Ishikawa (cell line): ENCODE measurements at regions not wholly inside any gene's neighbourhood (a gene's known extent, or its start where the extent isn't known, plus 50 kb on each side); places are given as distances from the start of the nearest gene placed in this dataset.
A peak's percentile ranks its signal among the peaks of the same experiment; 100 is the strongest.

Experiments used
- CREB1 ChIP-seq: IDR thresholded peaks from 2 replicates; pipeline ENCODE4 v1.6.1; 2012; ENCODE audit warnings: low read depth
- EGR1 ChIP-seq: IDR thresholded peaks from 2 replicates; pipeline ENCODE4 v1.6.1; 2012
- EP300 ChIP-seq: IDR thresholded peaks from 2 replicates; pipeline ENCODE4 v1.6.1; 2012; ENCODE audit warnings: borderline replicate concordance
- FOXM1 ChIP-seq: IDR thresholded peaks from 2 replicates; pipeline ENCODE4 v1.6.1; 2012; ENCODE audit warnings: low read depth, borderline replicate concordance
- MAX ChIP-seq: IDR thresholded peaks from 2 replicates; pipeline ENCODE4 v1.6.1; 2012
- NFIC ChIP-seq: IDR thresholded peaks from 2 replicates; pipeline ENCODE4 v1.6.1; 2012
- RAD21 ChIP-seq: IDR thresholded peaks from 2 replicates; pipeline ENCODE4 v1.6.1; 2012; ENCODE audit warnings: low read depth
- REST ChIP-seq: IDR thresholded peaks from 2 replicates; pipeline ENCODE4 v1.6.1; 2012; ENCODE audit warnings: low read depth, mild to moderate bottlenecking
- TAF1 ChIP-seq: IDR thresholded peaks from 2 replicates; pipeline ENCODE4 v1.6.1; 2012; ENCODE audit warnings: low read depth, mild to moderate bottlenecking
- TEAD4 ChIP-seq: IDR thresholded peaks from 2 replicates; pipeline ENCODE4 v1.6.1; 2012
- USF1 ChIP-seq: IDR thresholded peaks from 2 replicates; pipeline ENCODE4 v1.6.1; 2012
- YY1 ChIP-seq: IDR thresholded peaks from 2 replicates; pipeline ENCODE4 v1.6.1; 2012; ENCODE audit warnings: low read depth
- ZBTB7A ChIP-seq: IDR thresholded peaks from 2 replicates; pipeline ENCODE4 v1.6.1; 2012; ENCODE audit warnings: low read depth

GRCh38 chr2:217103752-217104545 lies 244.1 kb upstream of the TNP1 start:
- TF ChIP-seq NFIC = peak; percentile 19; the same call in 1 of the 2 replicates
- no peak for TF ChIP-seq TAF1
- TF ChIP-seq USF1 = no peak
- no peak for TF ChIP-seq ZBTB7A
- 0 out of 2 replicates have a peak, but pooled peaks have one; percentile 8 for TF ChIP-seq RAD21
- no peak for TF ChIP-seq EGR1
- no peak for TF ChIP-seq YY1
- peak; percentile 85 for TF ChIP-seq EP300
- TF ChIP-seq CREB1 = no peak
- no peak for TF ChIP-seq REST
- TF ChIP-seq FOXM1 = peak; percentile 81
- TF ChIP-seq TEAD4 = peak; percentile 62
- TF ChIP-seq MAX = no peak
